KMS-11 (cell line): ENCODE measurements at regions not wholly inside any gene's neighbourhood (a gene's known extent, or its start where the extent isn't known, plus 50 kb on each side); places are given as distances from the start of the nearest gene placed in this dataset.

Source experiments
- H2AFZ ChIP-seq: fragments of 200-600 bp; sonication (generic); 2 replicates; pipeline ENCODE4 v1.6.1; 2016; ENCODE audit warnings: antibody characterized with exemption, mixed run types, low read depth
- H3K27ac ChIP-seq: fragments of 200-600 bp; sonication (generic); 2 replicates; pipeline ENCODE4 v1.6.1; 2016; ENCODE audit warnings: mild to moderate bottlenecking, mixed run types
- H3K27me3 ChIP-seq: fragments of 200-600 bp; sonication (generic); 2 replicates; pipeline ENCODE4 v1.6.1; 2017; ENCODE audit warnings: mild to moderate bottlenecking, low read depth, mixed run types, moderate library complexity; ENCODE audit not compliant: insufficient read depth
- H3K36me3 ChIP-seq: fragments of 200-600 bp; sonication (generic); 2 replicates; pipeline ENCODE4 v1.6.1; 2017; ENCODE audit warnings: mild to moderate bottlenecking, mixed run types; ENCODE audit not compliant: insufficient read depth
- H3K4me1 ChIP-seq: fragments of 200-600 bp; sonication (generic); 2 replicates; pipeline ENCODE4 v1.6.1; 2016; ENCODE audit warnings: mild to moderate bottlenecking, low read depth, mixed run types; ENCODE audit not compliant: poor library complexity, severe bottlenecking
- H3K4me2 ChIP-seq: fragments of 200-600 bp; sonication (generic); 2 replicates; pipeline ENCODE4 v1.7.0; 2016; ENCODE audit warnings: mild to moderate bottlenecking, mixed run types
- H3K4me3 ChIP-seq: fragments of 200-600 bp; sonication (generic); IDR thresholded peaks from 2 replicates; pipeline ENCODE4 v1.6.1; 2017; ENCODE audit warnings: low read depth, low read length, mixed read lengths; ENCODE audit not compliant: insufficient read depth
- H3K79me2 ChIP-seq: fragments of 200-600 bp; sonication (generic); 2 replicates; pipeline ENCODE4 v1.6.1; 2016; ENCODE audit warnings: low read depth, mixed run types; ENCODE audit not compliant: insufficient read depth
- H3K9ac ChIP-seq: fragments of 200-600 bp; sonication (generic); 2 replicates; pipeline ENCODE4 v1.6.1; 2016; ENCODE audit warnings: mild to moderate bottlenecking, mixed run types
- H4K20me1 ChIP-seq: fragments of 200-600 bp; sonication (generic); 2 replicates; pipeline ENCODE4 v1.6.1; 2016; ENCODE audit warnings: mild to moderate bottlenecking, mixed run types; ENCODE audit not compliant: insufficient read depth
- CTCF ChIP-seq: fragments of 200-600 bp; sonication (generic); conservative IDR thresholded peaks from 2 replicates; pipeline ENCODE4 v1.6.1; 2017; ENCODE audit warnings: low read depth, mild to moderate bottlenecking, antibody characterized with exemption, low read length, moderate library complexity, mixed read lengths

- Histone ChIP-seq H4K20me1 (no peaks in the 10 kb centered on the region), H3K27me3 (no peaks in the 10 kb centered on the region), H2AFZ (no peak overlapping the region), H3K4me3 (no peak overlapping the region), H3K27ac (no peak overlapping the region), H3K36me3 (no peaks in the 10 kb centered on the region), H3K9ac (no peak overlapping the region), H3K79me2 (no peaks in the 10 kb centered on the region), H3K4me2 (no peak overlapping the region), H3K4me1 (no peaks in the 10 kb centered on the region)
- no peak for TF ChIP-seq CTCF
Observed at GRCh38 chr12:89909753-89910152, 201.1 kb upstream of the ATP2B1 start.

- no peaks in the 10 kb centered on the region for H3K79me2 ChIP-seq
- no peak overlapping the region for H3K27ac ChIP-seq
- H3K4me3 ChIP-seq, result no peak overlapping the region
- no peaks in the 10 kb centered on the region for H3K4me1 ChIP-seq
- no peaks in the 10 kb centered on the region for H4K20me1 ChIP-seq
- no peak for TF ChIP-seq CTCF
- no peak overlapping the region for H2AFZ ChIP-seq
- H3K4me2 ChIP-seq, result no peak overlapping the region
- no peaks in the 10 kb centered on the region for H3K27me3 ChIP-seq
- no peaks in the 10 kb centered on the region for H3K36me3 ChIP-seq
- no peak overlapping the region for H3K9ac ChIP-seq
Observed at GRCh38 chr12:89907659-89908058, 199.0 kb upstream of the ATP2B1 start.

GRCh38 chr12:89906824-89907223 lies 198.2 kb upstream of the ATP2B1 start:
- Histone ChIP-seq H4K20me1 (no peaks in the 10 kb centered on the region), H3K4me1 (no peaks in the 10 kb centered on the region), H3K4me2 (no peak overlapping the region), H3K36me3 (no peaks in the 10 kb centered on the region), H3K27me3 (no peaks in the 10 kb centered on the region), H2AFZ (no peak overlapping the region), H3K4me3 (no peak overlapping the region), H3K9ac (no peak overlapping the region), H3K27ac (no peak overlapping the region), H3K79me2 (no peaks in the 10 kb centered on the region)
- no peak for TF ChIP-seq CTCF

- no peaks in the 10 kb centered on the region for H4K20me1 ChIP-seq
Observed at GRCh38 chr12:89906178-89906577, 197.5 kb upstream of the ATP2B1 start.

More at GRCh38 chr12:89906178-89906577, 197.5 kb upstream of the ATP2B1 start:
- H3K27me3 ChIP-seq, result no peaks in the 10 kb centered on the region
- H3K27ac ChIP-seq, result no peak overlapping the region
- H3K4me2 ChIP-seq, result no peak overlapping the region
- no peaks in the 10 kb centered on the region for H3K4me1 ChIP-seq
- no peaks in the 10 kb centered on the region for H3K79me2 ChIP-seq
- no peaks in the 10 kb centered on the region for H3K36me3 ChIP-seq
- H3K4me3 ChIP-seq, result no peak overlapping the region
- no peak for TF ChIP-seq CTCF
- H2AFZ ChIP-seq, result no peak overlapping the region
- no peak overlapping the region for H3K9ac ChIP-seq
